Smooth muscle cell (in vitro differentiated cells): ENCODE measurements at regions not wholly inside any gene's neighbourhood (a gene's known extent, or its start where the extent isn't known, plus 50 kb on each side); places are given as distances from the start of the nearest gene placed in this dataset.
A peak's percentile ranks its signal among the peaks of the same experiment; 100 is the strongest.

Experiments
- DNase-seq: peaks from one replicate; lab custom pipeline; 2025; ENCODE audit not compliant: unreplicated experiment; lab: John Stamatoyannopoulos, UW
- H2AFZ ChIP-seq: fragments of 200-600 bp; sonication (generic); 2 replicates; pipeline ENCODE4 v1.6.0; 2016; ENCODE audit warnings: antibody characterized with exemption, low read depth, mild to moderate bottlenecking
- H3F3A ChIP-seq: fragments of 200-600 bp; sonication (generic); 2 replicates; pipeline ENCODE4 v1.6.0; 2017; ENCODE audit warnings: antibody characterized with exemption, low read depth
- H3K27ac ChIP-seq: fragments of 200-600 bp; sonication (generic); 2 replicates; pipeline ENCODE4 v1.5.1; 2016; ENCODE audit warnings: low read depth, mild to moderate bottlenecking
- H3K27me3 ChIP-seq: fragments of 200-600 bp; sonication (generic); 2 replicates; pipeline ENCODE4 v1.6.1; 2016; ENCODE audit warnings: low read depth, mild to moderate bottlenecking
- H3K36me3 ChIP-seq: fragments of 200-600 bp; sonication (generic); 2 replicates; pipeline ENCODE4 v1.5.1; 2016; ENCODE audit warnings: low read depth
- H3K4me1 ChIP-seq: fragments of 200-600 bp; sonication (generic); 2 replicates; pipeline ENCODE4 v1.5.1; 2016; ENCODE audit warnings: low read depth
- H3K4me2 ChIP-seq: fragments of 200-600 bp; sonication (generic); 2 replicates; pipeline ENCODE4 v1.6.0; 2016; ENCODE audit warnings: mild to moderate bottlenecking
- H3K4me3 ChIP-seq: fragments of 200-600 bp; sonication (generic); 2 replicates; pipeline ENCODE4 v1.5.1; 2016; ENCODE audit warnings: mild to moderate bottlenecking
- H3K79me2 ChIP-seq: fragments of 200-600 bp; sonication (generic); 2 replicates; pipeline ENCODE4 v1.6.0; 2016; ENCODE audit warnings: low read depth, mild to moderate bottlenecking
- H3K9ac ChIP-seq: fragments of 200-600 bp; sonication (generic); 2 replicates; pipeline ENCODE4 v1.6.0; 2016; ENCODE audit warnings: low read depth
- H3K9me3 ChIP-seq: fragments of 200-600 bp; sonication (generic); replicated peaks from 2 replicates; pipeline ENCODE4 v1.5.1; 2016; ENCODE audit warnings: low read depth
- H4K20me1 ChIP-seq: fragments of 200-600 bp; sonication (generic); 2 replicates; pipeline ENCODE4 v1.6.0; 2016; ENCODE audit warnings: low read depth
- WGBS: methylation state at CpG from one replicate; pipeline ENCODE4 v1.1.7; 2016; ENCODE audit warnings: low lambda C conversion rate; 5-methylcytosine and 5-hydroxymethylcytosine counted together
- TF ChIP-seq, protein P1 (sequence below): fragments of 200-600 bp; sonication (generic); IDR thresholded peaks from 2 replicates; pipeline ENCODE4 v1.5.1; 2017; ENCODE audit warnings: borderline replicate concordance, mild to moderate bottlenecking, antibody characterized with exemption; ENCODE audit not compliant: insufficient read depth, poor library complexity, severe bottlenecking

- Histone ChIP-seq H3K27ac (no peak overlapping the region), H3K79me2 (no peaks in the 10 kb centered on the region), H4K20me1 (no peaks in the 10 kb centered on the region), H3K9me3 (no peaks in the 10 kb centered on the region), H3F3A (no peaks in the 10 kb centered on the region), H3K9ac (no peak overlapping the region), H3K36me3 (no peaks in the 10 kb centered on the region), H3K4me3 (no peak overlapping the region), H2AFZ (no peak overlapping the region), H3K4me2 (peak overlapping the region; percentile 65), H3K4me1 (peaks cover 12% of the 10 kb centered on the region), H3K27me3 (no peaks in the 10 kb centered on the region)
- DNase-seq: no peak
- WGBS: 83% methylated on average over 13 of the region's 13 CpGs
- TF ChIP-seq, protein P1, sequence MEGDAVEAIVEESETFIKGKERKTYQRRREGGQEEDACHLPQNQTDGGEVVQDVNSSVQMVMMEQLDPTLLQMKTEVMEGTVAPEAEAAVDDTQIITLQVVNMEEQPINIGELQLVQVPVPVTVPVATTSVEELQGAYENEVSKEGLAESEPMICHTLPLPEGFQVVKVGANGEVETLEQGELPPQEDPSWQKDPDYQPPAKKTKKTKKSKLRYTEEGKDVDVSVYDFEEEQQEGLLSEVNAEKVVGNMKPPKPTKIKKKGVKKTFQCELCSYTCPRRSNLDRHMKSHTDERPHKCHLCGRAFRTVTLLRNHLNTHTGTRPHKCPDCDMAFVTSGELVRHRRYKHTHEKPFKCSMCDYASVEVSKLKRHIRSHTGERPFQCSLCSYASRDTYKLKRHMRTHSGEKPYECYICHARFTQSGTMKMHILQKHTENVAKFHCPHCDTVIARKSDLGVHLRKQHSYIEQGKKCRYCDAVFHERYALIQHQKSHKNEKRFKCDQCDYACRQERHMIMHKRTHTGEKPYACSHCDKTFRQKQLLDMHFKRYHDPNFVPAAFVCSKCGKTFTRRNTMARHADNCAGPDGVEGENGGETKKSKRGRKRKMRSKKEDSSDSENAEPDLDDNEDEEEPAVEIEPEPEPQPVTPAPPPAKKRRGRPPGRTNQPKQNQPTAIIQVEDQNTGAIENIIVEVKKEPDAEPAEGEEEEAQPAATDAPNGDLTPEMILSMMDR: no peak
These were observed 141.2 kb upstream of the LGALSL start for GRCh38 chr2:64312622-64313397.

- Histone ChIP-seq H4K20me1 (no peaks in the 10 kb centered on the region), H3K27ac (no peak overlapping the region), H3K9ac (no peak overlapping the region), H3K4me3 (no peak overlapping the region), H2AFZ (peak overlapping the region; percentile 42), H3K9me3 (no peaks in the 10 kb centered on the region), H3K79me2 (no peaks in the 10 kb centered on the region), H3K36me3 (no peaks in the 10 kb centered on the region), H3K4me2 (no peak overlapping the region), H3K27me3 (no peaks in the 10 kb centered on the region), H3F3A (no peaks in the 10 kb centered on the region), H3K4me1 (peaks cover 12% of the 10 kb centered on the region)
- TF ChIP-seq, protein P1: no peak
- WGBS: 62% methylated on average over 3 of the region's 3 CpGs
- no peak for DNase-seq
These were observed 140.6 kb upstream of the LGALSL start for GRCh38 chr2:64313398-64313723.

- Histone ChIP-seq H4K20me1 (no peaks in the 10 kb centered on the region), H3K4me2 (no peak overlapping the region), H3K36me3 (no peaks in the 10 kb centered on the region), H3F3A (no peaks in the 10 kb centered on the region), H3K4me3 (no peak overlapping the region), H3K4me1 (peaks cover 12% of the 10 kb centered on the region), H3K27me3 (no peaks in the 10 kb centered on the region), H3K9ac (no peak overlapping the region), H2AFZ (no peak overlapping the region), H3K79me2 (no peaks in the 10 kb centered on the region), H3K9me3 (no peaks in the 10 kb centered on the region), H3K27ac (no peak overlapping the region)
- 93% methylated on average over 6 of the region's 6 CpGs for WGBS
- no peak for DNase-seq
- TF ChIP-seq, protein P1: no peak
These were observed 138.5 kb upstream of the LGALSL start for GRCh38 chr2:64315291-64315960.
